ENCODE measurements at regions not wholly inside any gene's neighbourhood (a gene's known extent, or its start where the extent isn't known, plus 50 kb on each side); places are given as distances from the start of the nearest gene placed in this dataset.
"Not testable (repeated sequence)": the region's sequence is repeated elsewhere in the genome, so short reads cannot be mapped to it uniquely, and the experiment has no call there.

DNA sequence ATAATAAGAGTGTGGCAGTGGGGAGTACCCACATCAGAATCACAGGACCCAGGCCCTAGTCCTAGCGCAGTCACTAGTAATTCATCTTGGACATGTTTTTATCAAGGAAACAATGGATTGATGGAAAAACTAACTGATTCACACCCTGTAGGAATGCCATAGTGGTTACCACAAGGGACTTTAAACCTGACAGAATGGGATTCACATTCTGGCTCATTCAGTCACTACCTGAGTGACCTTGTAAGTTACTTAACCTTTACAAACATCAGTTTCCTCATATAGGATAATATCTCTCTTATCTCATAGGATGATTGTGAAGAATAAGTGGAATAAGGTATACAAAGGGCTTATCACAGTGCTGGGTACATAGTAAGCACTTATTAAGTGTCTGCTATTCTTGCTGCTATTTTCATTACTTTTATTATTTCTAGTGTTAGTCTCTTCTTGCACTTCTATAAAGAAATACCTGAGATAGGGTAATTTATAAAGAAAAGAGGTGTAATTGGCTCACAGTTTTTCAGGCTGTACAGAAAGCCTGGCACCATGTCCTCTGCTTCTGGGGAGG, 247.5 kb upstream of the KLF3 start:
- DNase-seq (ENCODE audit: low read depth in 2 of 2): no peak

DNA sequence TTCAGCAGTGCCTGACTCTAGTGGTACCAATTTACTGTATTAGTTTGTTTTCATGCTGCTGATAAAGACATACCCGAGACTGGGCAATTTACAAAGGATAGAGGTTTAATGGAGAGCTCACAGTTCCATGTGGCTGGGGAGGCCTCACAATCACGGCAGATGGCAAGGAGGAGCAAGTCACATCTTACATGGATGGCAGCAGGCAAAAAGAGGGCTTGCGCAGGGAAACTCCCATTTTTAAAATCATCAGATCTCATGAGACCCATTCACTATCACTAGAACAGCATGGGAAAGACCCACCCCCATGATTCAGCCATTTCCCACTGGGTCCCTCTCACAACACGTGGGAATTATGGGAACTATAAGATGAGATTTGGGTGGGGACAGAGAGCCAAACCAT, 243.7 kb upstream of the KLF3 start:
- DNase-seq (ENCODE audit: low read depth in 2 of 2): not testable (repeated sequence)

DNA sequence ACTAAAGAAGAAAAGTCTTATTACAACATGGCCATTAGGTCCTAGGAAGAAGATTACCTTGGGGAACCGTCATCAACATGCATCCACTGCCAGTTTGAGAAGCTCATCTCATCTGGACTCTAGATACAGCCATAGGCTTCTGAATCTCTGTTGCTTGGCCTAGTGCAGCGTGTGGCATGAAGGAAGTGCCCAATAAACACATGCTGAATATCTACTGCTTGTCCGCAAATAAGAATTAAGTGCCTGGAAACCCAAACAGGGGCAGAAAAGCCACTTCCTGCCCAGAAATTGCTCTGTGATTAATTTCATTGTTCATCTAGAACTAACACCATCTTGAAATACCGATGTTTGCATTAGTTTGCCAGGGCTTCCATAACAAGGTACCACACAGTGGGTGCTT, 241.1 kb upstream of the KLF3 start:
- DNase-seq (ENCODE audit: low read depth in 2 of 2): no peak

DNA sequence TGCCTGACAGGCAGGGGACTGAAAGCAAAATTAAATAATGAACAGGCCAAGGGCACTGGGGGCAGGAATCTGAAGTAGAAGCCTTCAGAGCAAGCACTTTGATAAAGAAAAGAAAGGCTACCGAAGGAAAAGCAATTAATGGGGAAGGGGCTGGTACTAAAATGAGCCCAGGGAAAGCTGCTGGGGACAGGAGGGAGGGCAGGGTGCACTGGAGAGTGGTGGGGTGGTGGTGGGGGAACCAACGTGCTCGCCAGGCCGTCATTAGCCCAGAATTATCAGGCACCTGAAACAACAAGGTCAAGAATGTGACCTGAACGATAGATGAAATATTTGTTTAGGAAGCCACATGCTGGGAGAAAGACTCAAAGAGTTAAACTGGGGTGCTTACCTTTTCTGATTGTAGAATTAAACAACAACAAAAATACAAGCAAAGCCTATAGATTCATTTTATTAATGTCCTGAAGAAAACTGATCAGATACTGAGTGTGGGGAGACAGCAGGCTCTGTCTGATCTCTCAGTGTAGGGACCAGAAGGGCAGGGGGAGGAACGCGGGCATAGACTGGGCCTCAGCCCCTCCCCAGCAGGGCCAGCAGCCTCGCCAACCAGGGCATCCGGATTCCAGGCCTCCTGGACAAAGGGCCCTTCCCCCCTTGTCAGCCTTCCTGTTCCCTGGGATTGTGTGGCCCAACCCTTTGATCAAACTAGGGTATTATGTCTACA, 239.7 kb upstream of the KLF3 start:
- DNase-seq (ENCODE audit: low read depth in 2 of 2): no peak

DNA sequence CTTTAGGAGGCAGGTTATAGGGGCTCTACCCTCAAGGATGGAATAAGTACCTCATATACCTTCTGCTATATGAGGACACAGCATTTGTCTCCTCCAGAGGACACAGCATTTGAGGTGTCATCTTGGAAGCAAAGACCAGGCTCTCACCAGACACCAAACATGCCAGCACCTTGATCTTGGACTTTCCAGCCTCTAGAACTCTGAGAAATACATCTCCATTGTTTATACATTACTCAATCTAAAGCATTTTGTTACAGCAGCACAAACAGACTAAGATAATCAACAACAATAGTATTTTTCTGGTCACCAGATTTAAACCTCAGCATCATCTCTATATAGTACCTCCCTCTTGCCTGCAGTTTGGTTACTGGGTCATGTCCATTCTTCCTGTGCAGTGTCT, 237.5 kb upstream of the KLF3 start:
- no peak for DNase-seq (ENCODE audit: low read depth in 2 of 2)

DNA sequence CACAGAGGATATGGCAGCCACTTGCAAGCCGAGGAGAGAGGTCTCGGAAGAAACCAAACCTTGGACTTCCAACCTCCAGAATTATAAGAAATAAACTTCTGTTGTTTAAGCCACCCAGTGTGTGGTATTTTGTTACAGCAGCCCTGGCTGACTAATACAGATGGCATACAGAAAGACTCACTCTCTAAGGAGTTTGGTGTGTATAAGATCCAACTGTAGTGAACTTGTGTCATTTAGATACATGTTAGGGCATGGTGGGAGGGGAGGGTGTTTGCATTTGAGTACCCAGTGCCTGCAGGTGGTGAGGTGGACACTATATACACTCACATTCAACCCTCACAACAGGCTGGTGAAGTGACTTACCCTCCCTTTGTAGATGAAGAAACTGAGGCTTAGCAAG, 233.2 kb upstream of the KLF3 start:
- no peak for DNase-seq (ENCODE audit: low read depth in 2 of 2)

DNA sequence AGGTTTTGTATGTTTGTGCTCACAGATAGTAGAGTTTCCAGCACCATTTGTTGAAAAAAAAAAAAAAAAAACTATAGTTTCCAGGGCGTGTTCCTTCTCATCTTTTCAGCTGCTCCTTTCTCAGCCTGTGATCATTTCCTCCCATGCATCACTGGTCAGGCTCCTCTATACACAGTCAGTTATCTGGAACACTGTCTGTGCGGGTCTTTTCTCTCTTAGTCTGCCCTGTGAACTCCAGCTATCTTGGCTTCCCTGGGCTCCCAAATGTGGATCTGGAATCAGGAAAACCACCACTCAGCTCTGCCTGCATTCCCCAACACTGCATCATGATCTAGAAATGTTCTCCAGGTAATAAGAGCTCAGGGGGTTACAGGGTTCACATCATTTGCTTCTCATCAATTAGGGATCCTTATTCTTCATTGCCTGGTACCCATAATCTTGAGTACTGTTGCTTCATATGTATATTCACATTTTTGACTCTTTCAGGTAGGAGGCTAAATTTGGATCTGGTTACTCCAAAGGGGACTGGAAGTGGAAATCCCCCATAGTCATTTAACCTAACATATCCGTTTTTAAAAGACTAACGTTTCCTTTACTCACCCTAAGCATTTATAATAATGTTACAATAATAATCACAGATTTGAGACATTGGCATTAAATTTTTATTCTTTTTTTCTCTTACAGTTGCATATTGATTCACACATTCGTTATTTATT, 221.8 kb upstream of the KLF3 start:
- DNase-seq (ENCODE audit: low read depth in 2 of 2): no peak

DNA sequence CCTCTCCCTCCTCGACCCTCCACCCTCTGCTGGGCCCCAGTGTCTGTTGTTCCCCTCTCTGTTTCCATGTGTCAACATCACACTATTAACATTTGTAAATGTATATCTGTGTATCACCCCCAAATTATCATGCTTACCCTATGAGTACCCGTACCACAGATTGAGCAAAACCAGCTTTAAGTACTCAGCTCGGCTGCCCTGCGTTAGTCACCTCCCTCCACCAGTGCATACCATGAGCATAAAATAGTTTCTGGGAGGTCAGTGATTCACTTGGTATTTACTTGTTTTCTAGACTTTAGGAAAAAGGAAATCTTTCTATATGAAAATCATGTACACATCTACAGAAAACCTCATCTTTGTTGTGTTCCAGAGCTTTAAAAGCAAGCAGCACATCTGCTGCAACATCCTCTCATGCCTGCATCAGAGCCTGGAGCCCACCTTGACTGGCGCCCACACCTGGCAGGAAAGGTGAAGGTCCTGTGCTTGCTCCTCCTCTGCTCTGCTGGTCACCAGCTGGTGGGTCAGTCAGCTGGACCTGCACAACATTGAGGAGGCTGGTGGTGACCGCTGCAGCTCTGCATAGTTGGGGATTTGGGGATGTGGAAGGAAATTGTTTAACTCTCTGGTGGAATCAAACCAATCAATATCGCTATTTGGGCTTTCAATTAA, 214.4 kb upstream of the KLF3 start:
- no peak for DNase-seq (ENCODE audit: low read depth in 2 of 2)

DNA sequence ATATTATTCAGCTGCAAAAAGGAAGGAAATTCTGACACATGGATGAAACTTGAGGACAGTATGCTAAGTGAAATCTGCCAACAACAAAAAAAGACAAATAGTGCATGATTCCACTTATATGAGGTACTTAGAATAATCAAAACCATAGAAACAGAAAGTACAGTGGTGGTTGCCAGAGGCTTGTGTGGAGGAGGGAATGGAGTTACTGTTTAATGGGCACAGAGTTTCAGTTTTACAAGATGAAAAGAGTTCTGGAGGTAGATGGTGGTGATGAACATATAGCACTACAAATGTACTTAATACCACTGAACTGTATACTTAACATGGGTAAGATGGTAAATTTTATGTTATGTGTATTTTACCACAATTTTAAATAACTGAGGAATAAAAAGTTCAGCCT, 212.0 kb upstream of the KLF3 start:
- DNase-seq (ENCODE audit: low read depth in 2 of 2): no peak

DNA sequence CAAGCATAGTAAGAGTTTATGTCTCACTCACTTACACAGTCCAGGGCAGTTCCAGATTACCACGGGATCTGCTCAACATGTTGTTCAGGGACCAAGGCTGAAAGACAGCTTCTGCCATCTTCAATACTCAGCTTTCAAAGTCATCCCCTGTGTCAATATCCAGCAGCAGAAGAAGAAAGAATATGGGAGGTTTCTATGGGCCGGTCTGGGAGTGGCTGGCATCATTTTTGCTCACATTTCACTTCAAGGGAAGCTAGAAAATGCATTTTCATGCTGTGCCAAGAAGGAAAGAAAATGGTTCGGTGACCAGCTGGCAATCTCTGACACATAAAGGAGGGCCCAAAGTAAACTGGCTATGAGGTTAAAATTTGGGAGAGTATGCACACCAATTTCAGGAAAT, 211.5 kb upstream of the KLF3 start:
- DNase-seq (ENCODE audit: low read depth in 2 of 2): no peak

DNA sequence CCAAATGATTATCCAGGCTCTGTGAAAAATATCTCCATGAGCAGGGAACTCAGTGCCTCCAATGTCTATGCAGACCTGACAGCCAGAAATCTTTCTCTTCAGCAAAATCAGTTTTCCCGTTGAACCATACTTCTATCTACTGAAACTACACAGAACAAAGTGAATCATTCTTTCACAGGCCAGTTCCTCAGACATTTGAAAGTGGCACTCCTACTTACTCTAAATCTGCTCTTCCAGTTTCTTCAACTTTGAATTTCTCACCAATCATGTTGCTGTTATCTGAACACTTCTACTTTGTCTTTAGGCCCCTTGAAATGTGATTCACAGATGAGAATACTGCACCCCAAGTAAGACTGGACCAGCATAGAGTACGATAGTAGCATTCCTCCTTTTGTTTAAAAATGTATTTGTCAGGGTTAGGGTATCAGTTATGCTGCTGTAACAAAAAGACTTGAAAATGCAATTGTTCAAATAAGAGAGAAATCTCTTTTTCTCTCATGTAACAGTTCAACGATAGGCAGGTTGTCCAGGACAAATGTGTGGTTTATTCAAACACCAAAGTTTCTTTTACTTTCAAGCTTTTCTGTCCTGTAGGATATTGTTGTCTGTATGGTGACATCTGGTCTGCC, 210.6 kb upstream of the KLF3 start:
- no peak for DNase-seq (ENCODE audit: low read depth in 2 of 2)

DNA sequence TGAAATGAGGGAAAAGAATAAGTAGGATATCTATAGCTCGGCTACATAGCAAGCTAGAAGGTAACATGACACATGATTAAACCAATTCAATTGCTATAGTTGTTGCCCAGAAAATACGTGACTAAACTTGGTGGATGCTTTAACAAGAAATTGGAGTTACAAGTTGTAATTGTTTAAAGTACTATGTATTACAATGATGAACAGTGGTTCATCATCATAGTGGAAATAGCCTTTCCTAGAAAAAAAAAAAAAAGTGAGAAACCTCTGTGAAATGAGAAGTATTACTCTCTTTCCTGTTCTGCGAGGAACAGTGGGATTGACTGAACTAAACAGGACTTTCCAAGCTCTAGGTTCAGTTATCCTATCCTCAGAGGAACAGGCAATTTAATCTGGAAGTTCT, 209.7 kb upstream of the KLF3 start:
- no peak for DNase-seq (ENCODE audit: low read depth in 2 of 2)

DNA sequence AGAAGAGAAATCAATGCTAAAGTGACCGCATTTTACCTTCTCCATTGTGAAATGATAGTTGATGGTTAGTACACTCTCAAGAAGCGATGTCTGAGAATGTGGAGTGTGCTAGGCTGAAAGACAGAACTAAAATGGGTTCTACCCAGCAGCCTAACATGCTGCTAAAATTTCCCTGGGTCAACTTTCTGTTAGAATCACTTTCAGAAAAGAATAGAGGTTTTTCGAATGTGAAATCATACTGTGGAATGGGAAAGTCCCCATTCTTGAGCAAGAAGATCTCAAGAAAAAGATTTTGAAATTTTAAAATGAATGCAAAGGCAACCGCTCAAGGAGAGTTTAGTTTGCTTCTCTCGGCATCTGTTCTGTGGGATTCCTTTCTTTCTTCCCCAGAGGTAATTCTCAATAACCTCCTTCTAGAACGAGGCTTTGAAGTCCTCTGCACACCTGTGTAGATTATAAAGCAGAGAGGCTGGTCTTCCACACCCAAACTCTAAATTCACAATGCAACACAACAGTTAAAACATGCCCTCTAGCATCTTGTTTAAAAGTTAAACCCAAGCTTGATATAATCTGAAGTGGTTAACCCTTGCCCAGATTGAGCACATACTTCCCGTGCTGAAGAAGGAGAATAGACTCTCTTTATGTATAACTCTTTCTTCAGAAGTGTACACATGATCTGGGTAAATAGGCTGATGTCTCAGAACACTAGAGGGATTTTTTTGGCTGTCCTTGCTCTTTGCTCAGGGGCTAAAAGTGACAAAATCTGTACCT, 208.7 kb upstream of the KLF3 start:
- DNase-seq (ENCODE audit: low read depth in 2 of 2): no peak

DNA sequence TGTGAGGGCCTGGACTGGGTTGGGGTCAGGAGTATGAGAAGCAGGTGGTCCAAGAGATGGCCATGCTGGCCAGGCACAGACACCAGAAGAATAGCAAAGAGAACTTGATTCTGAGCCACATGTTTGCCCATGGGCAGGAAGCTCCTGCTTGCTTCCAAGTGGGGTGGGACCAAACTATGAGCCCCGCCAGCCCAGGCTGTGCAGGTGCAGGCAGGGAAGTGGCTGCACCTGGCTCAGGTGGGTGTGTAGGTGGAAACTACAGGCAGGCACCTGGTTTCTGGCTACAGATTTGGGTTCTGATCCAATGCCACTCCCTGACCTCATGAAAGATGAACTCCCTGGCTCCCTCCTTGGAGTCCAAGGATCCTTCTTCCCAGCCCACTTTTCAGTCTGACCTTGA, 207.9 kb upstream of the KLF3 start:
- no peak for DNase-seq (ENCODE audit: low read depth in 2 of 2)

DNA sequence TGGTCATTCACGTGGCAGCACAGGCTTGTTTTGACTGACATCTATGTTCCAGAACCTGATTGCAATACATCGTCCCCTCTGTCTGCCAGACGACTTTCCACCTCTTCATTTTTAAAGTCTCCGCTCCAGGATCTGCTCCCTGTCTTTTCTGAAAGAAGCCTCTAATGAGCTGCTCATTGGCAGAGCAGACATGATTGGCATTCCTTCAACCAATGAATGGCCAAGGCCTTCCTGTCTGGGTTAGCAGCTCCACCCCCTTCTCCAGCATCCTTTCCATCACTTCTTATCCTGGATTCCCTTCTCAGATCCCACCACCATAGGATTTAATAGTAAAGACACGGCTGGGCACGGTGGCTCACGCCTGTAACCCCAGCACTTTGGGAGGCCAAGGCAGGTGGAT, 202.7 kb upstream of the KLF3 start:
- no peak for DNase-seq (ENCODE audit: low read depth in 2 of 2)

DNA sequence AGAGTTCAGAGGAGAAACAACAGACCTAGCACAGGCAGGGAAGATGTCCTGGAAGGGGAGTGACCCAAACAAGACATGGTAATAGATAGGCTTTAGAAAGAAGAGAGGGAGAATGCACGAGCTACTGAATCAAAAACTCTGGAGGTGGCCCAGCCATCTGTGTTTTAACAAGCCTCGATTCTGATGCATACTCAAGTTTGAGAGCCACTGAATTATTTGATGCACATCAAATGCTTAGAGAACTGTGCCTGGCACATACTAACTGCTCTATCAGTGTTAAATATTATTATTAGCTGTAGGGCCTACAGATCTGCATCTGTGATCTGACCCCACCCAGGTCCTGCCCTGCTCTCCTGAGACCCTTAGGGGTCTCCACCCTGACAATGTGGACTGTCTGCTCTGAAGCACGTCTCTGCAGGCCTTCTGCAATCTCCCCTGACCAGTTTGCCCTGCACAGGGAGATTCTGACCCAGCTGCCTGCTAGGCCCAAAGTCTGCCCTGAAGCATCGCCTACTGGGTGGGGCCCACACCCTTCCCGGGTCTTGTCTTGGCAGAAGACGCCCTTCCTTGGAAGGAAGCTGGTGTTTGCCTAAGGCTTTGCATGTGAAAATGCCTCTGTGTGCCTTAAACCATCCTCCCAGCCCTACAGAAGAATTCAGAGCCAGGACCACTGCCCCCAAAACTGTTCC, 201.5 kb upstream of the KLF3 start:
- DNase-seq (ENCODE audit: low read depth in 2 of 2): no peak

DNA sequence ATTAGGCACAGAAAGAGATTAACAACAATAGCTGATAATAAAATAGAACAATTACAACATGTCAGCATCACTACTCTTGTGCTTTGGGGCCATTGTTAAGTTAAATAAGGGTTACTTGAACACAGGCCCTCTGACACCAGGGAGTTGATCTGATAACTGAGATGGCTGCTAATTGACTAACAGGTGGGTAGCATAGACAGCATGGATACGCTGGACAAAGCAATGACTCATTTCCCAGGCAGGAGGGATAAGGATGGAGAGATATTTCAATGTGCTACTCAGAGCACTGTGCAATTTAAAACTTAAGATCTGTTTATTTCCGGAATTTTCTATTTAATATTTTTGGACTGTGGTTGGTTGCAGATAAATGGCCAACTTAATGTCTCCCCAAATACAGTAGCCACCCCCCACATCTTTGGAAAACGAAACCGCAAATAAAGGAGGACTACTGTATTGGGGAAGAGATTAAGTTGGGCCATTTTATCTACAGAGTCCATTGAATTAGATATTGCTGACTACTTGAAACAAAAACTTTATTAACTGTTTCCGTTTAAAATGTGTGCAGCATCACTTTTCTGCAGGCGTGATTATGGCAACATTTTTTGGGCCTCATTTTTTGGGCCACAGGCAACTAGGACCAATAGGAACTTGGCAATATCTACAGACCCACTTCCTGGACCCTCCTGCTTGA, 200.6 kb upstream of the KLF3 start:
- DNase-seq (ENCODE audit: low read depth in 2 of 2): no peak

DNA sequence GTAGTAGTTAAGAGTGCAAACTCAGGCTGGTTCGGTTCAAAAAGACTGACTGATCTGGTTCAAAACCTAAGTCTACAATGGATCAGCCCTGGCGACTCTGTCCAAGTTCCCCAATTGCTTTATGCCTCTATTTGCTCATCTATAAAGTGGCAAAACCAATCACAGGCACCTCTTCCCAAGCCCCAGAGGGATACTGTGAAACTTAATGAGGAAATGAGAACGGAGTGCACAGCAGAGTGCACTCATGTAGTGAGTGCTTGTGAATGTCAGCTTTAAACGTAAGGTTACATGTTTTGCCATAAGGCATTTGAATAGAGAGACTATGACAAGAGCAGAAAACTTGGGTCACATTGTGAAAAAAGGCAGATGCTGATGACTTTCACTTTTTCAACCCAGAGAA, 199.7 kb upstream of the KLF3 start:
- DNase-seq (ENCODE audit: low read depth in 2 of 2): no peak

DNA sequence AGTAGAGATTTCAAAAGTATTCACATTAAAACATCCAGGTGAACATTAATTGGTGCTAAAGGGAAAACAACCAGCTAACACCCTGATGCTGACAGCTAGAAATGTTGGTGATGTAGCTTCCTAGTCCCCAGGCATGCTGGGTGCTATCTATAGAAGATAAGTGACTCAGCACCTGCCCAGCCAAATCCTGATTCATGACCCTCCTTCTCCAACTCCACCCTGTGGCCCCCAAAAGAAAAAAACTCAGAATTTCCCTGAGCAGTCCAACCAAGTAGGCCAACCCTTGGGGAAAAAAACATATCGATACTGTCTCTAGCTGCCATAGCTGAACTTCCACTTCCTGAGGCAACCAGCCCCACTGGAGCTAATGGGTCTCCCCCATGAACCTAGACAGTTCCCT, 197.6 kb upstream of the KLF3 start:
- no peak for DNase-seq (ENCODE audit: low read depth in 2 of 2)

DNA sequence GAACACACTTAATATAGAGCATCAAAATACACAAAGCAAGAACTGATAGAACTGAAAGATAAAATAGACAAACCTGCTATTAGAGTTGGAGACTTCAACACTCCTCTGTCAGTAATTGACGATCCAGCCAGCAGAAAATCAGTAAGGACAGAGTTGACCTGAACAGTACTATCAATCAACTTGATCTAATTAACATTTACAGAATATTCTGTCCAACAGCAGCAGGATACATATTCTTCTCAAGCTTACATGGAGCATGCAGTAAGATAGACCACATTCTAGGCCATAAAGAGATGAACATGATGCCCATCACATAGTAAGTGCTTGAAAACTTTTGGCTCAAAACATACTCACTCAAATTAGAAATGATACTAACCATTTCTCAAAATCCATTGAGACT, 196.7 kb upstream of the KLF3 start:
- no peak for DNase-seq (ENCODE audit: low read depth in 2 of 2)

Data from stimulated activated CD8-positive, alpha-beta memory T cell treated with anti-CD3 and anti-CD28 coated beads, Interleukin-7, amount 100 ng/mL, for 1 hour (primary cell).